ENCODE measurements at regions not wholly inside any gene's neighbourhood (a gene's known extent, or its start where the extent isn't known, plus 50 kb on each side); places are given as distances from the start of the nearest gene placed in this dataset.

- no peak overlapping the region for H3K4me3 ChIP-seq
- DNase-seq (ENCODE audit: low read depth, low spot score) (no peak), ATAC-seq (no peak), FAIRE-seq (no peak)
- no peak overlapping the region for H2AFZ ChIP-seq (ENCODE audit: control insufficient read depth, low read depth, low read length)
- ChIA-PET POLR2A (no interaction called here), RAD21 (ENCODE audit: unreplicated experiment) (no interaction called here), CTCF (no interaction called here), SMC1A (ENCODE audit: uncharacterized antibody, unreplicated experiment) (interaction anchor here (0.5 to 1.2 kb wide), 2 partner anchors 16 to 21 kb away, joined by 3 read pairs; no protein-coding TSS in a partner anchor)
- H3K27me3 ChIP-seq (replicated peaks in 1 of 2; ENCODE audit: control insufficient read depth in 2 of 2, insufficient read depth in 2 of 2, low read length in 1 of 2) = no peaks in the 10 kb centered on the region; a peak in 1 of 4 replicates
- no peaks in the 10 kb centered on the region for H3K36me3 ChIP-seq (ENCODE audit: control insufficient read depth in 2 of 2, insufficient read depth in 2 of 2, low read length in 1 of 2)
- H4K20me1 ChIP-seq (ENCODE audit: control insufficient read depth, insufficient read depth) = no peaks in the 10 kb centered on the region
- TF ChIP-seq HDAC2 (IDR thresholded peaks at IDR 0.05) (no peak), BCL11A (IDR thresholded peaks at IDR 0.05; ENCODE audit: low read depth, low read length) (no peak), JUND (IDR thresholded peaks at IDR 0.05; ENCODE audit: low read depth, low read length) (no peak)
- no peaks in the 10 kb centered on the region for H3K79me2 ChIP-seq (ENCODE audit: control insufficient read depth, insufficient read depth, low read length)
- in situ Hi-C loops (cut with MboI) = no loop called here
- 14% methylated on average over 4 of the region's 4 CpGs for WGBS (ENCODE audit: insufficient coverage, insufficient replicate concordance, low lambda C conversion rate, missing lambda C conversion rate)
- no peak overlapping the region for H3K4me2 ChIP-seq (ENCODE audit: control insufficient read depth, insufficient read depth)
- H3K4me1 ChIP-seq (ENCODE audit: control insufficient read depth, insufficient read depth, low read length) = no peaks in the 10 kb centered on the region
- BruUV-seq (replicated peaks) = no TSS peak
- no peak overlapping the region for H3K27ac ChIP-seq (ENCODE audit: control insufficient read depth, insufficient read depth)
- intact Hi-C loops (cut with micrococcal nuclease; ENCODE audit: unreplicated experiment) = no loop called here
- no peaks in the 10 kb centered on the region for H3K9me3 ChIP-seq (replicated peaks; ENCODE audit: control insufficient read depth, insufficient read depth, low read length)
- no peak overlapping the region for H3K9ac ChIP-seq (ENCODE audit: control insufficient read depth, insufficient read depth, low read length)
These were observed 448.6 kb downstream of the GJA1 start for GRCh38 chr6:121884091-121884490.

- no peak overlapping the region for H3K4me3 ChIP-seq
- no peak overlapping the region for H3K27ac ChIP-seq (ENCODE audit: control insufficient read depth, insufficient read depth)
- no peaks in the 10 kb centered on the region; a peak in 1 of 4 replicates for H3K27me3 ChIP-seq (replicated peaks in 1 of 2; ENCODE audit: control insufficient read depth in 2 of 2, insufficient read depth in 2 of 2, low read length in 1 of 2)
- CTCF ChIA-PET = no interaction called here
- 0% methylated on average over 1 of the region's 1 CpG for WGBS (ENCODE audit: insufficient coverage, insufficient replicate concordance, low lambda C conversion rate, missing lambda C conversion rate)
- ATAC-seq = no peak
- RAD21 ChIA-PET (ENCODE audit: unreplicated experiment) = no interaction called here
- BruUV-seq (replicated peaks) = no TSS peak
- no peaks in the 10 kb centered on the region for H4K20me1 ChIP-seq (ENCODE audit: control insufficient read depth, insufficient read depth)
- H3K9me3 ChIP-seq (replicated peaks; ENCODE audit: control insufficient read depth, insufficient read depth, low read length) = no peaks in the 10 kb centered on the region
- H2AFZ ChIP-seq (ENCODE audit: control insufficient read depth, low read depth, low read length) = no peak overlapping the region
- POLR2A ChIA-PET = interaction anchor here (0.6 kb wide), 1 partner anchor 379 kb away, joined by 4 read pairs; no protein-coding TSS in a partner anchor
- in situ Hi-C loops (cut with MboI) (no loop called here), intact Hi-C loops (cut with micrococcal nuclease; ENCODE audit: unreplicated experiment) (no loop called here)
- H3K4me1 ChIP-seq (ENCODE audit: control insufficient read depth, insufficient read depth, low read length) = no peaks in the 10 kb centered on the region
- no peak for DNase-seq (ENCODE audit: low read depth, low spot score)
- SMC1A ChIA-PET (ENCODE audit: uncharacterized antibody, unreplicated experiment) = interaction anchor here (0.6 to 1.3 kb wide), 3 partner anchors 22 to 510 kb away, joined by 3 read pairs; no protein-coding TSS in a partner anchor
- no peak overlapping the region for H3K9ac ChIP-seq (ENCODE audit: control insufficient read depth, insufficient read depth, low read length)
- TF ChIP-seq STAT3 (IDR thresholded peaks at IDR 0.05; ENCODE audit: low read depth, low read length) (no peak), STAT1 (conservative IDR thresholded peaks at IDR 0.05) (no peak), HDAC6 (IDR thresholded peaks at IDR 0.05; ENCODE audit: unreplicated experiment) (no peak), ZNF24 (IDR thresholded peaks at IDR 0.05) (no peak)
- H3K4me2 ChIP-seq (ENCODE audit: control insufficient read depth, insufficient read depth) = no peak overlapping the region
- no peaks in the 10 kb centered on the region for H3K79me2 ChIP-seq (ENCODE audit: control insufficient read depth, insufficient read depth, low read length)
- no peaks in the 10 kb centered on the region for H3K36me3 ChIP-seq (ENCODE audit: control insufficient read depth in 2 of 2, insufficient read depth in 2 of 2, low read length in 1 of 2)
- no peak for FAIRE-seq
These were observed 449.2 kb downstream of the GJA1 start for GRCh38 chr6:121884620-121885019.

All from GM12878 (cell line).